SJSA1 (cell line): ENCODE measurements at regions not wholly inside any gene's neighbourhood (a gene's known extent, or its start where the extent isn't known, plus 50 kb on each side); places are given as distances from the start of the nearest gene placed in this dataset.
"Not testable (repeated sequence)": the region's sequence is repeated elsewhere in the genome, so short reads cannot be mapped to it uniquely, and the experiment has no call there.

ENCODE experiments used
- DNase-seq, 2 experiments: peaks; one replicate each; pipeline ENCODE4 v3.0.0-alpha.2; 2015 to 2020; ENCODE audit warnings: low spot score in 2 of 2, low read depth in 1 of 2
- H3K27ac ChIP-seq: fragments of 250-450 bp; sonication (Bioruptor Pico); 2 replicates; pipeline ENCODE4 v1.5.1; 2020; ENCODE audit warnings: mild to moderate bottlenecking, moderate library complexity
- H3K27me3 ChIP-seq: fragments of 250-450 bp; sonication (Bioruptor Pico); replicated peaks from 2 replicates; pipeline ENCODE4 v1.5.1; 2020; ENCODE audit warnings: mild to moderate bottlenecking, moderate library complexity
- H3K36me3 ChIP-seq: fragments of 250-450 bp; sonication (Bioruptor Pico); 2 replicates; pipeline ENCODE4 v1.5.1; 2020; ENCODE audit warnings: mild to moderate bottlenecking
- H3K4me1 ChIP-seq: fragments of 250-450 bp; sonication (Bioruptor Pico); replicated peaks from 2 replicates; pipeline ENCODE4 v1.6.1; 2021; ENCODE audit warnings: mild to moderate bottlenecking
- H3K4me3 ChIP-seq: fragments of 250-450 bp; sonication (Bioruptor Pico); 2 replicates; pipeline ENCODE4 v1.5.1; 2020; ENCODE audit warnings: mild to moderate bottlenecking
- H3K9me3 ChIP-seq: fragments of 250-450 bp; sonication (Bioruptor Pico); replicated peaks from 2 replicates; pipeline ENCODE4 v1.5.1; 2020; ENCODE audit warnings: mild to moderate bottlenecking

DNA sequence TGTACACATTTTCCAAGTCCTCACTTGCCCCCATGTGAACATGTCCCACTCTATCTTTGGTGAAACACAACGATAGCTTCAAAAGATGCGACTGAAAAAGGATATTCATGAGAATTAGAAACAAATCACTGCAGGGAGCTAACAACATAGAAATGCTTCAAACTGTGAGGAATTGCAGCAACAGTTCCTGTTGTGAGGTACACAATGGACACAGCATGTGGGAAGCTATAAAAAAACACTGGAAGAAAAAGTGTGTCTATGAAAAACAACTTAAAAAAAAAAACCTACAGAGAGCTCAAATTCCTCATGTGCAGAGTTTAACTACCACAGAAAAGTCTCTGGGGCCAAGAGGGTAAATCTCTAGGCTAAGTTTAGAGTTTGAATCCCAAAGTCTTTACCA lies 51.6 kb upstream of the BLTP1 start:
- Histone ChIP-seq H3K36me3 (no peaks in the 10 kb centered on the region), H3K27ac (no peak overlapping the region), H3K4me3 (no peak overlapping the region), H3K27me3 (no peaks in the 10 kb centered on the region), H3K4me1 (peaks cover 11% of the 10 kb centered on the region), H3K9me3 (no peaks in the 10 kb centered on the region; the same call in 1 of the 2 replicates)
- peak in 1 of 2 experiments; percentile 3 for DNase-seq

DNA sequence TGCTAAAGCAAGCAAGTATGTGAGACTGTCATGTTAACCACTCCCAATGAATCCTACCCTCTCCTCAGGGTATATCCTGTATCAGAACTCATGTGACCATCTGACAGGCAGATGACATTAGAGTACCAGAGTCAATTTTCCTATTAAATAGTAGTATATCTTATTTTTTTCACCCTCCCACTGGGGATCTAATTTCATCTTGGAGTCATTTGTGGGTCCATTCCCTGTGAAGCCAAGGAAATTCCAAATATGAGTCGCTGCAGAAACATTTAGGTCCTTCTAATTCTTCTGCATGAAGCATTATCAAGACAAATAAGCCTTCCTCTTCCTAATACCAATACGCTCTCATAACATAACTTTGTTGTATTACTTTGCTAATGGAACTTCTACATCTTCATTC lies 52.2 kb upstream of the BLTP1 start:
- peak in 1 of 2 experiments; percentile 34 for DNase-seq
- no peak overlapping the region for H3K4me3 ChIP-seq
- H3K27me3 ChIP-seq, result no peaks in the 10 kb centered on the region
- no peak overlapping the region for H3K27ac ChIP-seq
- H3K36me3 ChIP-seq, result no peaks in the 10 kb centered on the region
- H3K4me1 ChIP-seq, result peaks cover 11% of the 10 kb centered on the region
- no peaks in the 10 kb centered on the region; the same call in 1 of the 2 replicates for H3K9me3 ChIP-seq

DNA sequence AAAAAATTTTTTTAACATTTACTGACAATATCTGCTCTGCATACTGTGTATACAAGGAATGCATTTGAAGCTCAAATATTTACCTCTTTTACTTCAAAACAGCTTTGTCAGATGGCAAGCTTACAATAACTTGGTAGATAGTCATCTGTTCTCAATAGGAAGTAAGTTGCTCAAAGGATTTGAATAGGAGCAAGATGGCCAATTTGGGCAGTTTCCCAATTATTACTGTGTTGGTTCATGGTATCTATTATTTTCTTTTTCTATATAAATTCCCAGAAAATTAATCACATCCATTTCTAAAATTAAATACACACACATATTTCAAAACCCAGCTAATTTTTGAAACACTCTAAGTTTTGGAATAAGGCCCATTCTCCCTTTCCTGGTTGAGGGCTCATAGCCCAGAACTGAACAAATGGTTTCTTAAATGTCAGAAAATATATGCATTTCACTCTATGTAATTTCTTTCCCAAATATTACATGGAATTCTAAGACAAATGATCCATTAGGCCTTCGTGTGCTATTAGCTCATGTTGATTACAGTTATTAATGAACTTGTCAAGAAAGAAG lies 60.2 kb upstream of the BLTP1 start:
- DNase-seq, result no peak
- no peaks in the 10 kb centered on the region for H3K9me3 ChIP-seq
- no peaks in the 10 kb centered on the region for H3K27me3 ChIP-seq
- H3K4me1 ChIP-seq, result no peaks in the 10 kb centered on the region
- H3K27ac ChIP-seq, result no peak overlapping the region
- no peak overlapping the region for H3K4me3 ChIP-seq
- no peaks in the 10 kb centered on the region for H3K36me3 ChIP-seq

DNA sequence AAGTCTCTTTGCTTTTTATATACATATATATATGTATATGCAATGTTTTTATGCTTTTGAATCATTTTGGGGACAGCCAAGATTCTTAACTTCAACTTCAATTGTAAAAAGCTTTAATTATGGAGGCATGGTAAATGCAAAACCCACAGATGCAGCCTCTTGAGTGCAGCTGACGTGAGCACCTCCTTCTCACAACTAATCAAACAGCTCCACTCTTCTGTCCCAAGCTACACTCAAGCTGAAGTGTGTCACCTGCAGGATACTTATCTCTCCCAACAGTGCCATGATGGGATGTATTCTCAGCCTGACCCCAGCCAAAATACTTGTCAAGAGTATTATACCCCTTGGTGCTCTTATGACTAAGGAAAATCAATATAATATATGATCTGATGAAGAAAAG lies 60.7 kb upstream of the BLTP1 start:
- no peak overlapping the region for H3K4me3 ChIP-seq
- H3K36me3 ChIP-seq, result no peaks in the 10 kb centered on the region
- no peaks in the 10 kb centered on the region for H3K4me1 ChIP-seq
- DNase-seq, result no peak
- H3K27me3 ChIP-seq, result no peaks in the 10 kb centered on the region
- H3K9me3 ChIP-seq, result no peaks in the 10 kb centered on the region
- no peak overlapping the region for H3K27ac ChIP-seq

DNA sequence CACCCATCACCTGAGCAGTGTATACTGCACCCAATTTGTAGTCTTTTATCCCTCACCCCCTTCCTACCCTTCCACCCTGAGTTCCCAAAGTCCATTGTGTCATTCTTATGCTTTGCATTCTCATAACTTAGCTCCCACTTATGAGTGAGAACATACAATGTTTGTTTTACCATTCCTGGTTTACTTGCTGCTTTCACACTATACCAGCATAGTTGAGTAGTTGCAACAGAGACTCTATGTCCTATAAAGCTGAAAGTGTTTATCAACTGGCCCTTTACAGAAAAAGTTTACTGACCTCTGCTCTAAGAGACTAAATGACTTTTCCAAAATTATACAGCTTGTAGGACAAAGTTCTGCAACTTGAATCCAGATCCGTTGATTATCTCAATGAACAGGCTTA lies 61.1 kb upstream of the BLTP1 start:
- Histone ChIP-seq H3K27ac (no peak overlapping the region), H3K36me3 (no peaks in the 10 kb centered on the region), H3K9me3 (no peaks in the 10 kb centered on the region), H3K4me3 (no peak overlapping the region), H3K27me3 (no peaks in the 10 kb centered on the region), H3K4me1 (no peaks in the 10 kb centered on the region)
- no peak for DNase-seq

DNA sequence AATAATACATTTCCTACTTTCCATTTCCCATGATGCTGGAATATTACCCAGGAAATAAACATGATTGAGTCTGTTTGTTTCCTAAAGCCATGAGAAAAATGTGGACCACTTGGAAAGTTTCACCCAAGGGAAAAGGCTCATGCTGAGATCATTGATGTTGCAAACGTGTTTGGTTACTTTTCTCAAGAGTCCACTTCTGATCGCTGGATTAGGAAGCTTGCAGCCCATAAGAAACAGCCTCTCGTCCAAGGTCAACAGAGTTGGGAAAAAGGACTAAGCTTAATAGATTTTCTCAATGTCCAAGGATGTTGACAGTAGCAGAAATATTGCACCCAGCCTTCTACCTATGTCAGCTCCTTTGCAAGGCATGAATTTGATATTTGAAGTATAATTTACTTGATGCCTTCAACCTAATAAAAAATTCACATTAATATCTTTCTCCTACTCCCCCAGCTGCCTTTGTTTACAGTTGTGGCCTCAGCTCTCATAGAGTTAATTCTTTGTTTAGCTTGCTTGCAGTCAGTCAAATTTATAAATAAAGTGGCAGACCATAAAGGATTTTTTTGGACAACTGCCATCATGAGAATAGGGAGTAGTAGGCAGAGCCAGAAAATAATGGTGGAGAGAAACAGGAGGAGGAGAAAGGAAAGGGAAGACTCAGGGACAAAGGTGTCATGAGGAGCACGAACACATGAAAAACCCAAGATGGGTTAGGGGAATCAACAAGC lies 65.6 kb upstream of the BLTP1 start:
- no peak overlapping the region for H3K4me3 ChIP-seq
- no peaks in the 10 kb centered on the region for H3K4me1 ChIP-seq
- no peaks in the 10 kb centered on the region for H3K9me3 ChIP-seq
- DNase-seq, result no peak
- no peak overlapping the region for H3K27ac ChIP-seq
- no peaks in the 10 kb centered on the region for H3K36me3 ChIP-seq
- H3K27me3 ChIP-seq, result no peaks in the 10 kb centered on the region

DNA sequence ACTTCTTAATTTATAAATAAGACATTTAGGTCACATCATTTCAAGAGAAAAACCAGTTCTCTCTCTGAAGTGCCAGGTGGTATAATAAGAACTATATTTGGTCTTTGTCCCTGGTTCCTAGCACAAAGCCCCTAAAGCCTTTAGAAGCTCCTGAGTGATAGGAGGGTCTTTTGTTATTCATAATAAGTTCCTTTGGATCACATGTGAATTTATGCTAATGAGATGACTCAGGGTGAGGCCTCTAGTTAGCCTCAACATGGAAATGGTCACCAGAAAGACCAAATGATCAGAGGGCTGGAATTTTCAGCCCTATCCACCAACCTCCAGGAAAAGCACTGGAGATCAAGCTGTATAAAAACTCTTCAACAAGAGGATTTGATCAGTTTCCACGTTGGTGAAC lies 68.1 kb upstream of the BLTP1 start:
- H3K9me3 ChIP-seq, result no peaks in the 10 kb centered on the region
- no peaks in the 10 kb centered on the region for H3K4me1 ChIP-seq
- H3K36me3 ChIP-seq, result no peaks in the 10 kb centered on the region
- H3K27me3 ChIP-seq, result no peaks in the 10 kb centered on the region
- H3K27ac ChIP-seq, result no peak overlapping the region
- H3K4me3 ChIP-seq, result no peak overlapping the region
- no peak for DNase-seq

DNA sequence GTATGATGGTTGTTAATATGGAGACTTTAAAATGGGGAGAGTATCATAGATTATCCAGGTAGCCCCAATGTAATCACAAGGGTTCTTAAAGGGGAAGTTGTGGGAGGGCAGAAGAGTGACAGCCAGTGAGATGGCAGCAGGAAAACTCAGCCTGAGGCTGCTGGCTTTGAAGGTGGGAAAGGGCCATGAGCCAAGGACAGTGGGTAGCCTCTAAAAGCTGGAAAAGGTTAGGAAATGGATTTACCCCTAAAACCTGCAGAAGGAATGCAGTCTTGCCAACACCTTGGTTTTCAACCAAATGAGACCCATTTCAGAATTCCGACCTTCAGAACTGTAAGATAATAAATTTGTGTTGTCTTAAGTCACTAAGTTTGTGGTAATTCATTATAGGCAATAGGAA lies 68.8 kb upstream of the BLTP1 start:
- DNase-seq, result no peak
- H3K4me1 ChIP-seq, result no peaks in the 10 kb centered on the region
- H3K27me3 ChIP-seq, result no peaks in the 10 kb centered on the region
- H3K36me3 ChIP-seq, result no peaks in the 10 kb centered on the region
- H3K9me3 ChIP-seq, result no peaks in the 10 kb centered on the region
- H3K27ac ChIP-seq, result no peak overlapping the region
- no peak overlapping the region for H3K4me3 ChIP-seq

DNA sequence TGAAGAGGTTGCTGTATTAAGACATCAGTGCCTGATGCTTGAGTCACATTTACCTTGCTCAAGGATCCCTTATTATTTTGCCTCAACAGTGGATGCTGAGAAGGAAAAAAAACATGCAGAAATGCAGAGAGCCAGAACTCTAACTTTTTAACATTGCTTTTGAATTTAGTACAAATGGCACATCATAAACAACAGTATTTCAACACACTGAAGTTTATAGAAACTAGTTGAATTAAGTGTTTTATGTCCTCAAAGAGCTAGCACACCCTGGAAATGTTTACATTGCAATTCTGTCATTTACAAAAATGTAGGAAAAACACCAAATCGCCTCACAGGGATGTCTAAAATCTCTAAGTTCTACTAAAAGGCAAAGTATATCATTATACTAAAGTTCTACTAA lies 69.5 kb upstream of the BLTP1 start:
- Histone ChIP-seq H3K9me3 (no peaks in the 10 kb centered on the region), H3K4me3 (no peak overlapping the region), H3K27ac (no peak overlapping the region), H3K4me1 (no peaks in the 10 kb centered on the region), H3K36me3 (no peaks in the 10 kb centered on the region), H3K27me3 (no peaks in the 10 kb centered on the region)
- no peak for DNase-seq

DNA sequence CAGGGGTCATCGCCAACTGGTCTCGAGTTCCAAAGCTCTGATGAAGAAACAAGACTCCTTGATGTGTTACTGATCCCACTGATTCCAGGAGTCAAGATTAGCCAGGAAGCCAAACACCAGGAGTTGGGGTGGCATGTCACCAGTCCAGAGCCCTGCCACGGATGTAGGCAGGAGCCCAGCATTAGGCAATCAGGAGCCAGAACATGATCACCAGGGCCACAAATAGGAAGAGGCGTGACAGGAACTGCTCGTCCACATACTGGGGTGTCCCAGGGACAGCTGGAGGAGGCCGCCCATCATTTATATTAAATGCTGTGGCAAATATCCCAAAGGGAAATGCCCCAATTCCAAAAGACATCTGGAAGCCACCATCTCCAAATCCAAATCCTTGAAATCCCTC lies 74.5 kb upstream of the BLTP1 start:
- H3K4me1 ChIP-seq, H3K27me3 ChIP-seq, H3K36me3 ChIP-seq, H3K9me3 ChIP-seq, H3K4me3 ChIP-seq, H3K27ac ChIP-seq, DNase-seq: not testable (repeated sequence)

DNA sequence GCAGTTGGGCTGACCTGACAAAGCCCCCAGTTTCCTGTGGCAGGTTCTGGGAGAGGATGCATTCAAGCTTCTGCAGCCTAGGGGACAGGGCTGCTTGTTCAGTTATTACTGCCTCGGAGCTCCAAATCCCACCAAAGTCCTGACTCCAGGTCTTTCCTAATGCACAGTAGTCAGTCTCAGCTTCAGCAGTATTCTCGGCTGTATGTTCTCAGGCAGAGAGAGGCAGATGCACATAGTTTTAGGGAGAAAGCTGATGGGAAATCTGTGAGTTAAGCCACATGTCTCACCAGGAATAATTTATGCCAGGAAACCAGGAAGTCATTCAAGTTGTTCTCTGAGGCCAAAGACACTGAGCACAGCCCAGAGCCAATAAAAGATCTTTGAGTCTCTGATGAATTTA lies 75.3 kb upstream of the BLTP1 start:
- not testable (repeated sequence) for DNase-seq, H3K4me1 ChIP-seq, H3K9me3 ChIP-seq, H3K27ac ChIP-seq, H3K4me3 ChIP-seq, H3K27me3 ChIP-seq, H3K36me3 ChIP-seq

DNA sequence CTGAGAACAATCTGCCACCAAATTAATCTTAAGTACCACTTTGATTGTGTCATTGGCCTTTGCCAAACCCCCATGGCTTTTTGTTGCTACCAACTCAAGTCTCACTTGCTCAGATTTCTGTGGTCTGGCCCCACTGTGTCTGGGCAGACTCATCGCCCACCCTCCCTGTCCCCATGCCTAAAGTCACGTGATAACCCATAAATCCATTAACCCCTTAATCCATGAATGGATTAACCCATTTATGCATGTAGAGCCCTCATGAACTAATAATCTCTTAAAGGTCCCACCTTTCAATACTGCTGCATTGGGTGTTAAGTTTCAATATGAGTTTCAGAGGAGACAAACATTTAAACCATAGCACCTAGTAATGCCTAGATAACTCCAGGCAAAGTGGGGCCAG lies 78.5 kb upstream of the BLTP1 start:
- Histone ChIP-seq H3K4me1 (no peaks in the 10 kb centered on the region), H3K4me3 (no peak overlapping the region), H3K36me3 (no peaks in the 10 kb centered on the region), H3K27ac (no peak overlapping the region), H3K27me3 (no peaks in the 10 kb centered on the region), H3K9me3 (no peaks in the 10 kb centered on the region)
- DNase-seq, result no peak

DNA sequence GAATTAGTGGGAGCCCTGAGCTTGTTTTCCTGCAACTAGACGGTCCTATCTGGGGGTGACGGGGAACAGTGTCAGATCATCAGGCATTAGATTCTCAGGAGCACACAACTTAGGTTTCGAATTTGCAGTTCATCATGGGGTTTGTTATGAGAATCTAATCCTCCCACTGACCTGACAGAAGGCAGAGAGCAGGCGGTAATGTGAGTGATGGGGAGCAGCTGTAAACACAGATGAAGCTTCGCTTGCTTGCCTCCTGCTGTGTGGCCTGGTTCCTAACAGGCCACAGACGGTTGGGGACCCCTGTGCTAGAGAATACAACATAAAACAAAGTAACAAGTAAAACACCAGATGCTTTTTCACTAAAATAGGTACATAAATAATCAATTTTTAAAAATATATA lies 86.2 kb upstream of the BLTP1 start:
- Histone ChIP-seq H3K27ac (no peak overlapping the region), H3K4me3 (no peak overlapping the region), H3K4me1 (no peaks in the 10 kb centered on the region), H3K36me3 (no peaks in the 10 kb centered on the region), H3K27me3 (no peaks in the 10 kb centered on the region), H3K9me3 (no peaks in the 10 kb centered on the region)
- DNase-seq, result no peak

DNA sequence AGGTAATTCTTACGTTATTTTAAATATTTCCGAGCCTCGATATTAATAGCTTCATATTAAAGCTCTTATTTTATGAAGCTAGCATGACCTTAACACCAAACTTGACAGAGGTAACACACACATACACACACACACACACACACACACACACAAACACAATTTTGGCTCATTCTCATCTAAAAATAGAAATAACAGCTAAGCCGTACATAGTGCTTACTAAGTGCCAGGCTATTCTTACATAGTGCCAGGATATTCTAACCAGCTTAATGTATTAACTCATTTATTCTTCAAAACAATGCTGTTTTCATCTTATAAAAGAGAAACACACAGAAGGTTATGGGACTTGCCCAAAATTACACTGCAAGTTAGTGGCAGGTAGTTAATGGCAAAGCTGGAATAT lies 87.0 kb upstream of the BLTP1 start:
- Histone ChIP-seq H3K27me3 (no peaks in the 10 kb centered on the region), H3K36me3 (no peaks in the 10 kb centered on the region), H3K4me3 (no peak overlapping the region), H3K4me1 (no peaks in the 10 kb centered on the region), H3K9me3 (no peaks in the 10 kb centered on the region), H3K27ac (no peak overlapping the region)
- DNase-seq, result no peak

DNA sequence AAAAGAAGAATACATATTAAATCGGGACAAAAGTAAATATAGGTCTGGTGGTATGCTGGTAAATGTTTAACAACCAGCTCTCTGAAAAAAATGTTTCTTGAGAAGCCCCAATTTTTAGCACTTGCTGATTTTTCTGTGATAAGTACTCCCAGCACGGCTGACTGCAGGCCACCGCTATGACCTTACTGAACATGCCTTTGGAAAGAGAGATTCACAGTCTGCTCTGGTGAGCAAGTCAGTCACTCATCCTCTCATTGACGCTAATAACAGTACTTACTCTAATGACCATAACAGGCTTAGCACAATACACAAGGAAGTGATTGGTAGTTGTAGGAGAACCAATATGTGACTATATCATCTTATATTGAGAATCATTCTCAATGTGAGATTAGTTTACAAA lies 98.9 kb upstream of the BLTP1 start:
- DNase-seq, result no peak
- Histone ChIP-seq H3K4me3 (no peak overlapping the region), H3K36me3 (no peaks in the 10 kb centered on the region), H3K27me3 (no peaks in the 10 kb centered on the region), H3K9me3 (no peaks in the 10 kb centered on the region), H3K27ac (no peak overlapping the region), H3K4me1 (peaks cover 10% of the 10 kb centered on the region)
